GM12872 (cell line): ENCODE measurements at regions not wholly inside any gene's neighbourhood (a gene's known extent, or its start where the extent isn't known, plus 50 kb on each side); places are given as distances from the start of the nearest gene placed in this dataset.

Source experiments
- CTCF ChIP-seq: IDR thresholded peaks from 3 replicates; pipeline ENCODE4 v1.5.1; 2011; ENCODE audit warnings: low read depth, mild to moderate bottlenecking, low read length, moderate library complexity; ENCODE audit not compliant: insufficient read depth

DNA sequence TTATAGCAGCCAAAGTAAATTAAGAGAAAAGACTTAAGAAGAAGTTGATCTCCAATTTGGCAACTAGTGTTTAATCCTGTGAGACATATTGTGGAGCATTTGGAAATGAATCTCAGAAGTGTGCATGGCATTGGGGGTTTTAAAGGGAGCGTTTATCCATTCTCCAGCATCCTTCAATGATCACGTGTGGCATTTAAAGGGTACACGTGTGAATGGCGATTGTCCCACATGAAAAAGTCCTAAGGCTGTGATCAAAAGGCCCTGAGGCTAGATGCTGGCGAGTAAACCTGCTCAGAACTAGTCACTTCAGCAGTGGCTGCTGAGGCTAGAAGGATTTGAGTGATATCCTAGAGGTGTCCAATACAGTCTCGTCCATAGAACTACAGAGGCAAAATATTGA, 315.6 kb upstream of the CDH9 start:
- TF ChIP-seq CTCF, result no peak

GRCh38 chr5:27353540-27353939, 315.2 kb upstream of the CDH9 start:
- TF ChIP-seq CTCF, result no peak

DNA sequence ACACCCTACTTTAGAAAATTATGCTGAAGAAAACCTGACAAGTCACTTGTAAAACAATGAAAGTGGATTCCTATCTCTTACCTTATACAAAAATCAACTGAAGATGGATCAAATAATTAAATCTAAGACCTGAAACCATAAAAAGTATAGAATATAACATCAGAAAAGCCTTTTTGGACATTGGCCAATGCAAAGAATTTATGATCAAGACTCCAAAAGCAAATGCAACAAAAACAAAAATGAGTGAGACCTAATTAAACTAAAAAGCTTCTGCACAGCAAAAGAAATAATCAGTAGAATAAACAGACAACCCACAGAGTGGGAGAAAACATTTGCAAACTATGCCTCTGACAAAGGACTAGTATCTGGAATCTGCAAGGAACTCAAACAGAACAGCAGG, 303.0 kb upstream of the CDH9 start:
- TF ChIP-seq CTCF, result no peak

GRCh38 chr5:27336817-27337216, 298.4 kb upstream of the CDH9 start:
- no peak for TF ChIP-seq CTCF

DNA sequence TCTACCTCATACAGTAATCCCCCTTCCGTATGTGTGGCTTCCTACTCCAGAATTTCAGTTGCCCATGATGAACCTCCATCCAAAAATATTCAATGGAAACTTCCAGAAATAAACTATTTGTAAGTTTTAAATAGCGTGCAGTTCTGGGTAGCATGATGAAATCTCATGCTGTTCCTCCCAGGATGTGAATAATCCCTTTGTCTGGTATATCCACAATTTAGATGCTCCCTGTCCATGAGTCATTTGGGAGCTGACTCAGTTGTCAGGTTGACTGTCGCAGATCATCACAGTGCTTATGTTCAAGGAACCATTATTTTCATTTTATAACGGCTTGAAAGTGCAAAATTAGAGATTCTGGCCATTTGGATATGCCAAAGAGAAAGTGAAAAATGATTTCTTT, 290.1 kb upstream of the CDH9 start:
- no peak for TF ChIP-seq CTCF

- TF ChIP-seq CTCF, result no peak
Measured at GRCh38 chr5:27325513-27325912, 287.1 kb upstream of the CDH9 start.

- no peak for TF ChIP-seq CTCF
Measured at GRCh38 chr5:27318701-27319100, 280.3 kb upstream of the CDH9 start.

- TF ChIP-seq CTCF, result no peak
Measured at GRCh38 chr5:27316271-27316650, 277.9 kb upstream of the CDH9 start.
